ENCODE measurements at regions not wholly inside any gene's neighbourhood (a gene's known extent, or its start where the extent isn't known, plus 50 kb on each side); places are given as distances from the start of the nearest gene placed in this dataset.
"Not testable (repeated sequence)": the region's sequence is repeated elsewhere in the genome, so short reads cannot be mapped to it uniquely, and the experiment has no call there.

GRCh38 chrX:124426288-124427169 is 80.2 kb downstream of the SH2D1A start:
- DNase-seq (ENCODE audit: low read depth), result no peak

GRCh38 chrX:124433186-124433585 is 86.8 kb downstream of the SH2D1A start:
- no peak for DNase-seq (ENCODE audit: low read depth)

GRCh38 chrX:124435616-124436015 is 89.3 kb downstream of the SH2D1A start:
- DNase-seq (ENCODE audit: low read depth), result no peak

GRCh38 chrX:124440695-124441094 is 94.3 kb downstream of the SH2D1A start:
- DNase-seq (ENCODE audit: low read depth), result no peak

GRCh38 chrX:124441971-124442590 is 95.7 kb downstream of the SH2D1A start:
- no peak for DNase-seq (ENCODE audit: low read depth)

GRCh38 chrX:124455966-124456365 is 109.6 kb downstream of the SH2D1A start:
- DNase-seq (ENCODE audit: low read depth), result no peak

GRCh38 chrX:124459851-124460250 is 113.5 kb downstream of the SH2D1A start:
- not testable (repeated sequence) for DNase-seq (ENCODE audit: low read depth)

GRCh38 chrX:124462931-124463330 is 116.6 kb downstream of the SH2D1A start:
- no peak for DNase-seq (ENCODE audit: low read depth)

- no peak for DNase-seq (ENCODE audit: low read depth)
Observed at GRCh38 chrX:124467202-124467601, 120.8 kb downstream of the SH2D1A start.

GRCh38 chrX:124475358-124475757 is 129.0 kb downstream of the SH2D1A start:
- DNase-seq (ENCODE audit: low read depth), result no peak

GRCh38 chrX:124476562-124476961 is 130.2 kb downstream of the SH2D1A start:
- DNase-seq (ENCODE audit: low read depth), result no peak

GRCh38 chrX:124478046-124478445 is 131.7 kb downstream of the SH2D1A start:
- no peak for DNase-seq (ENCODE audit: low read depth)

- DNase-seq (ENCODE audit: low read depth), result no peak
Observed at GRCh38 chrX:124488412-124489161, 142.2 kb downstream of the SH2D1A start.

GRCh38 chrX:124493984-124494383 is 147.6 kb downstream of the SH2D1A start:
- DNase-seq (ENCODE audit: low read depth), result no peak

GRCh38 chrX:124497386-124497785 is 151.0 kb downstream of the SH2D1A start:
- DNase-seq (ENCODE audit: low read depth), result no peak

- DNase-seq (ENCODE audit: low read depth), result no peak
Observed at GRCh38 chrX:124501586-124501985, 155.2 kb downstream of the SH2D1A start.

GRCh38 chrX:124502166-124502565 is 155.8 kb downstream of the SH2D1A start:
- DNase-seq (ENCODE audit: low read depth), result no peak

- no peak for DNase-seq (ENCODE audit: low read depth)
Observed at GRCh38 chrX:124502599-124502998, 156.2 kb downstream of the SH2D1A start.

GRCh38 chrX:124504111-124504983 is 158.0 kb downstream of the SH2D1A start:
- no peak for DNase-seq (ENCODE audit: low read depth)

- DNase-seq (ENCODE audit: low read depth), result no peak
Observed at GRCh38 chrX:124506066-124506465, 159.7 kb downstream of the SH2D1A start.

- DNase-seq (ENCODE audit: low read depth), result no peak
Observed at GRCh38 chrX:124507246-124507645, 160.9 kb downstream of the SH2D1A start.

- DNase-seq (ENCODE audit: low read depth), result no peak
Observed at GRCh38 chrX:124518885-124519284, 172.5 kb downstream of the SH2D1A start.
